MM.1S (cell line): ENCODE measurements at regions not wholly inside any gene's neighbourhood (a gene's known extent, or its start where the extent isn't known, plus 50 kb on each side); places are given as distances from the start of the nearest gene placed in this dataset.

Source experiments
- DNase-seq: peaks from one replicate; pipeline ENCODE4 v3.0.0-alpha.2; 2015
- H2AFZ ChIP-seq: fragments of 300-600 bp; sonication (generic); 2 replicates; pipeline ENCODE4 v1.6.0; 2016; ENCODE audit warnings: antibody characterized with exemption, low read length
- H3F3A ChIP-seq: fragments of 300-600 bp; sonication (generic); 2 replicates; pipeline ENCODE4 v1.6.1; 2016; ENCODE audit warnings: mild to moderate bottlenecking, antibody characterized with exemption, low read length, moderate library complexity, mixed read lengths; ENCODE audit not compliant: insufficient read depth
- H3K27ac ChIP-seq: fragments of 300-600 bp; sonication (generic); 2 replicates; pipeline ENCODE4 v1.5.1; 2016; ENCODE audit warnings: mild to moderate bottlenecking, low read length
- H3K27me3 ChIP-seq: fragments of 300-600 bp; sonication (generic); replicated peaks from 2 replicates; pipeline ENCODE4 v1.6.0; 2016; ENCODE audit warnings: low read length; ENCODE audit not compliant: insufficient read depth
- H3K36me3 ChIP-seq: fragments of 300-600 bp; sonication (generic); replicated peaks from 2 replicates; pipeline ENCODE4 v1.6.1; 2016; ENCODE audit warnings: mild to moderate bottlenecking, low read length, mixed read lengths; ENCODE audit not compliant: insufficient read depth
- H3K4me1 ChIP-seq: fragments of 300-600 bp; sonication (generic); 2 replicates; pipeline ENCODE4 v1.6.1; 2016; ENCODE audit warnings: low read length, mixed read lengths
- H3K4me2 ChIP-seq: fragments of 300-600 bp; sonication (generic); 2 replicates; pipeline ENCODE4 v1.6.0; 2016; ENCODE audit warnings: low read depth, low read length
- H3K4me3 ChIP-seq: fragments of 300-600 bp; sonication (generic); 2 replicates; pipeline ENCODE4 v1.5.1; 2016; ENCODE audit warnings: low read length, mixed read lengths
- H3K79me2 ChIP-seq: fragments of 300-600 bp; sonication (generic); 2 replicates; pipeline ENCODE4 v1.6.1; 2016; ENCODE audit warnings: mixed run types, low read length, mixed read lengths
- H3K9ac ChIP-seq: fragments of 300-600 bp; sonication (generic); 2 replicates; pipeline ENCODE4 v1.6.1; 2016; ENCODE audit warnings: low read length, mixed read lengths
- H3K9me2 ChIP-seq: fragments of 300-600 bp; sonication (generic); replicated peaks from 2 replicates; pipeline ENCODE4 v1.6.1; 2016; ENCODE audit warnings: mild to moderate bottlenecking, low read length, mixed read lengths; ENCODE audit not compliant: insufficient read depth
- H3K9me3 ChIP-seq: fragments of 300-600 bp; sonication (generic); replicated peaks from 2 replicates; pipeline ENCODE4 v1.6.1; 2016; ENCODE audit warnings: mild to moderate bottlenecking, low read length, mixed read lengths; ENCODE audit not compliant: insufficient read depth
- H4K20me1 ChIP-seq: fragments of 300-600 bp; sonication (generic); 2 replicates; pipeline ENCODE4 v1.6.1; 2016; ENCODE audit warnings: mild to moderate bottlenecking, low read length, moderate library complexity, mixed read lengths; ENCODE audit not compliant: insufficient read depth
- CTCF ChIP-seq: fragments of 300-600 bp; sonication (generic); IDR thresholded peaks from 2 replicates; pipeline ENCODE4 v1.5.1; 2016; ENCODE audit warnings: antibody characterized with exemption, low read length, mixed read lengths
- EZH2 ChIP-seq: fragments of 300-600 bp; sonication (generic); optimal IDR thresholded peaks from 2 replicates; pipeline ENCODE3; 2017; ENCODE audit warnings: low read depth, mild to moderate bottlenecking, antibody characterized with exemption, low read length, mixed read lengths
- EZH2phosphoT487 ChIP-seq: fragments of 300-600 bp; sonication (generic); IDR thresholded peaks from 2 replicates; pipeline ENCODE4 v1.6.1; 2018; ENCODE audit warnings: antibody characterized with exemption, low read length

GRCh38 chrX:13220916-13221315, 98.9 kb downstream of the ATXN3L start:
- no peaks in the 10 kb centered on the region for H3F3A ChIP-seq
- no peaks in the 10 kb centered on the region for H4K20me1 ChIP-seq
- no peaks in the 10 kb centered on the region for H3K79me2 ChIP-seq
- no peaks in the 10 kb centered on the region for H3K36me3 ChIP-seq
- no peak overlapping the region for H3K4me3 ChIP-seq
- no peaks in the 10 kb centered on the region for H3K9me3 ChIP-seq
- H3K27ac ChIP-seq: no peak overlapping the region
- no peak overlapping the region for H2AFZ ChIP-seq
- no peaks in the 10 kb centered on the region for H3K9me2 ChIP-seq
- H3K4me2 ChIP-seq: no peak overlapping the region
- no peak overlapping the region for H3K9ac ChIP-seq
- TF ChIP-seq EZH2: no peak
- no peak for TF ChIP-seq EZH2phosphoT487
- no peak for TF ChIP-seq CTCF
- H3K4me1 ChIP-seq: no peaks in the 10 kb centered on the region
- H3K27me3 ChIP-seq: no peaks in the 10 kb centered on the region
- no peak for DNase-seq

- H4K20me1 ChIP-seq: no peaks in the 10 kb centered on the region
- no peaks in the 10 kb centered on the region for H3K79me2 ChIP-seq
- TF ChIP-seq EZH2phosphoT487 (no peak), CTCF (no peak), EZH2 (no peak)
- H3K27ac ChIP-seq: no peak overlapping the region
- no peak overlapping the region for H3K9ac ChIP-seq
- H3K27me3 ChIP-seq: no peaks in the 10 kb centered on the region
- DNase-seq: no peak
- H3K36me3 ChIP-seq: no peaks in the 10 kb centered on the region
- H3K4me1 ChIP-seq: no peaks in the 10 kb centered on the region
- H3K4me3 ChIP-seq: no peak overlapping the region
- no peak overlapping the region for H3K4me2 ChIP-seq
- H3K9me3 ChIP-seq: no peaks in the 10 kb centered on the region
- no peak overlapping the region for H2AFZ ChIP-seq
- no peaks in the 10 kb centered on the region for H3K9me2 ChIP-seq
- H3F3A ChIP-seq: no peaks in the 10 kb centered on the region
These were observed 99.7 kb downstream of the ATXN3L start for GRCh38 chrX:13219991-13220764.

GRCh38 chrX:13218758-13219157, 101.1 kb downstream of the ATXN3L start:
- Histone ChIP-seq H3K9ac (no peak overlapping the region), H3K36me3 (no peaks in the 10 kb centered on the region), H3K9me3 (no peaks in the 10 kb centered on the region), H3K79me2 (no peaks in the 10 kb centered on the region), H3K27me3 (no peaks in the 10 kb centered on the region), H2AFZ (no peak overlapping the region), H3K4me1 (no peaks in the 10 kb centered on the region), H3F3A (no peaks in the 10 kb centered on the region), H3K27ac (no peak overlapping the region), H3K4me3 (no peak overlapping the region), H4K20me1 (no peaks in the 10 kb centered on the region), H3K4me2 (no peak overlapping the region), H3K9me2 (no peaks in the 10 kb centered on the region)
- no peak for DNase-seq
- no peak for TF ChIP-seq EZH2phosphoT487
- TF ChIP-seq EZH2: no peak
- TF ChIP-seq CTCF: no peak
